ENCODE measurements at regions not wholly inside any gene's neighbourhood (a gene's known extent, or its start where the extent isn't known, plus 50 kb on each side); places are given as distances from the start of the nearest gene placed in this dataset.

DNA sequence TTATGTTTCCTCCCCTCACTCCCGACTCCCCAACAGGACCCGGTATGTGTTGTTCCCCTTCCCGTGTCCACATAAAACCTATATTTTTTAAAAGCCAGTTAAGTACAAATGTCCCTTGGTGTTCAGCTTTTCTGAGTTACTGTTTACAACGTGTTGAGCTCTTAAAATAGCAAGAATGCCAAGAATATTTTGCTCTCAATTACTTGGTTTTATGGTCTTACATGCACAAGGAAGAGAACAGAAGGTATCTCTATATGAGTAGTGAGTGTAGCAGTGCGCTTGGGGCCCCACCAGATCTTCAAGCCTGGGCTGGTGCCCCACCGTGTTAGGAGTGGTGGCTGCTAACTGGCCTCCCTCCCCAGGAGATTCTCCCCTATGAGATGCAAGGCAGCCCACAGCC lies 75.3 kb downstream of the RIN2 start:
- CTCF ChIA-PET (ENCODE audit: unreplicated experiment) = no interaction called here
- intact Hi-C loops (cut with micrococcal nuclease; ENCODE audit: unreplicated experiment) = no loop called here
- no TSS peak for BruUV-seq (replicated peaks)

DNA sequence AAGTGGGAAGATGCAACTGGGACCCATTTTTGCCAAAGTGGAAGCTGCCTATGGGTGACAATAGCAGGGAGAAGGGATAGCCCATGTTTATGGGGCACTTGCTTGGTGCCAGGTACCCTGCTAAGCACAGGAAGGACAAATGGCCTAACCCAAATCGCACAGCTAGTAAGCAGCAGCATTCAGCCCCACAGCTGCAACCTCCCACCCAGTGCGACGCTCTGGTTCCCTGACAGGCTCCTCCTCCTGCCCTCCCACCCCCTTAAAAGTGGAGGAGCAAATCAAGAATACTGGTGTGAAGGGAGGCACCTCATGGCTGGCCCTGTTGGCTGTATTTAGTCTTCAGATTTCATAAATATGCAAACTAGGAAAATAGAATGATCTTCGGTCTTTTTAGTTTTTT lies 76.2 kb downstream of the RIN2 start:
- DNase-seq (ENCODE audit: low spot score) = no peak

More for the DNA sequence above, 75.3 kb downstream of the RIN2 start:
- no peak for TF ChIP-seq EZH2phosphoT487 (IDR thresholded peaks at IDR 0.05; ENCODE audit: borderline replicate concordance, low read depth, low read length)
- no peak for TF ChIP-seq CTCF (conservative IDR thresholded peaks at IDR 0.05; ENCODE audit: low read length)
- no peaks in the 10 kb centered on the region for H3K4me1 ChIP-seq (ENCODE audit: insufficient read depth, low read length, poor library complexity, severe bottlenecking)
- H3K36me3 ChIP-seq (ENCODE audit: insufficient read depth, low read length) = no peaks in the 10 kb centered on the region
- H3K9me2 ChIP-seq (ENCODE audit: insufficient read depth, low read length) = no peaks in the 10 kb centered on the region
- H3K4me2 ChIP-seq (ENCODE audit: low read length) = no peak overlapping the region
- no peak overlapping the region for H2AFZ ChIP-seq (ENCODE audit: low read length)
- no peak overlapping the region for H3K27ac ChIP-seq (ENCODE audit: low read depth, low read length, poor library complexity, severe bottlenecking)
- POLR2A ChIA-PET = no interaction called here
- H3K79me2 ChIP-seq (ENCODE audit: insufficient read depth, low read depth, low read length) = no peaks in the 10 kb centered on the region
- H3K4me3 ChIP-seq (ENCODE audit: low read depth, low read length, poor library complexity, severe bottlenecking) = no peak overlapping the region
- DNase-seq (ENCODE audit: low spot score) = no peak
- H3K9me3 ChIP-seq (ENCODE audit: low read length) = no peaks in the 10 kb centered on the region
- no peaks in the 10 kb centered on the region for H4K20me1 ChIP-seq (ENCODE audit: insufficient read depth, low read length)

DNA sequence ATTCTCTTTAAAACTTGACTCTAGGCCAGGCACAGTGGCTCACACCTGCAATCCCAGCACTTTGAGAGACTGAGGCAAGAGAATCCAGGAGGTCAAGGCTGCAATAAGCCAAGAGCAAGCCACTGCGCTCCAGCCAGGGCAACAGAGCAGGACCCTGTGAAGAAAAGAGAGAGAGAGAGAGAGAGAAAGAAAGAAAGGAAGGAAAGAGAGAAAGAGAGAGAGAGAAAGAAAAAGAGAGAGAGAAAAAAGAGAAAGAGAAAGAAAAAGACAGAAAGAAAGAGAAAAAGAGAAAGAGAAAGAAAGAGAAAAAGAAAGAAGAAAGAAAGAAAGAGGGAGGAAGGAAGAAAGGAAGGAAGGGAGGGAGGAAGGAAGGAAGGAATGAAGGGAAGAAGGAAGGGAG lies 76.7 kb downstream of the RIN2 start:
- BruUV-seq (replicated peaks) = no TSS peak
- POLR2A ChIA-PET = no interaction called here
- no peak overlapping the region for H3K4me2 ChIP-seq (ENCODE audit: low read length)

More for the DNA sequence above, 76.2 kb downstream of the RIN2 start:
- H3K4me2 ChIP-seq (ENCODE audit: low read length) = no peak overlapping the region
- H3K4me3 ChIP-seq (ENCODE audit: low read depth, low read length, poor library complexity, severe bottlenecking) = no peak overlapping the region
- H3K9me3 ChIP-seq (ENCODE audit: low read length) = no peaks in the 10 kb centered on the region
- H3K36me3 ChIP-seq (ENCODE audit: insufficient read depth, low read length) = no peaks in the 10 kb centered on the region
- ChIA-PET CTCF (ENCODE audit: unreplicated experiment) (interaction anchor here (0.6 kb wide), 1 partner anchor 33 kb away, joined by 3 read pairs; no protein-coding TSS in a partner anchor), POLR2A (no interaction called here)
- no peak overlapping the region for H2AFZ ChIP-seq (ENCODE audit: low read length)
- no peaks in the 10 kb centered on the region for H3K4me1 ChIP-seq (ENCODE audit: insufficient read depth, low read length, poor library complexity, severe bottlenecking)
- H3K27ac ChIP-seq (ENCODE audit: low read depth, low read length, poor library complexity, severe bottlenecking) = no peak overlapping the region
- H3K79me2 ChIP-seq (ENCODE audit: insufficient read depth, low read depth, low read length) = no peaks in the 10 kb centered on the region
- intact Hi-C loops (cut with micrococcal nuclease; ENCODE audit: unreplicated experiment) = no loop called here
- H3K9me2 ChIP-seq (ENCODE audit: insufficient read depth, low read length) = no peaks in the 10 kb centered on the region
- no TSS peak for BruUV-seq (replicated peaks)
- TF ChIP-seq EZH2phosphoT487 (IDR thresholded peaks at IDR 0.05; ENCODE audit: borderline replicate concordance, low read depth, low read length) (no peak), CTCF (conservative IDR thresholded peaks at IDR 0.05; ENCODE audit: low read length) (no peak)
- no peaks in the 10 kb centered on the region for H4K20me1 ChIP-seq (ENCODE audit: insufficient read depth, low read length)

More for the DNA sequence above, 76.7 kb downstream of the RIN2 start:
- intact Hi-C loops (cut with micrococcal nuclease; ENCODE audit: unreplicated experiment) = no loop called here
- no peak for TF ChIP-seq EZH2phosphoT487 (IDR thresholded peaks at IDR 0.05; ENCODE audit: borderline replicate concordance, low read depth, low read length)
- TF ChIP-seq CTCF (conservative IDR thresholded peaks at IDR 0.05; ENCODE audit: low read length) = no peak
- H3K27ac ChIP-seq (ENCODE audit: low read depth, low read length, poor library complexity, severe bottlenecking) = no peak overlapping the region
- no peak overlapping the region for H3K4me3 ChIP-seq (ENCODE audit: low read depth, low read length, poor library complexity, severe bottlenecking)
- H3K4me1 ChIP-seq (ENCODE audit: insufficient read depth, low read length, poor library complexity, severe bottlenecking) = no peaks in the 10 kb centered on the region
- no peaks in the 10 kb centered on the region for H3K9me2 ChIP-seq (ENCODE audit: insufficient read depth, low read length)
- no peaks in the 10 kb centered on the region for H3K36me3 ChIP-seq (ENCODE audit: insufficient read depth, low read length)
- CTCF ChIA-PET (ENCODE audit: unreplicated experiment) = no interaction called here
- no peaks in the 10 kb centered on the region for H4K20me1 ChIP-seq (ENCODE audit: insufficient read depth, low read length)
- no peaks in the 10 kb centered on the region for H3K9me3 ChIP-seq (ENCODE audit: low read length)
- no peak for DNase-seq (ENCODE audit: low spot score)
- H2AFZ ChIP-seq (ENCODE audit: low read length) = no peak overlapping the region
- no peaks in the 10 kb centered on the region for H3K79me2 ChIP-seq (ENCODE audit: insufficient read depth, low read depth, low read length)
